GM21526 (cell line): ENCODE measurements at regions not wholly inside any gene's neighbourhood (a gene's known extent, or its start where the extent isn't known, plus 50 kb on each side); places are given as distances from the start of the nearest gene placed in this dataset.
"Not testable (repeated sequence)": the region's sequence is repeated elsewhere in the genome, so short reads cannot be mapped to it uniquely, and the experiment has no call there.

Source experiments
- ATAC-seq: cut with Tn5 transposase; IDR thresholded peaks from one replicate; pipeline ENCODE4 v1.9.1; 2021; ENCODE audit warnings: moderate library complexity; ENCODE audit not compliant: unreplicated experiment, low FRiP score

DNA sequence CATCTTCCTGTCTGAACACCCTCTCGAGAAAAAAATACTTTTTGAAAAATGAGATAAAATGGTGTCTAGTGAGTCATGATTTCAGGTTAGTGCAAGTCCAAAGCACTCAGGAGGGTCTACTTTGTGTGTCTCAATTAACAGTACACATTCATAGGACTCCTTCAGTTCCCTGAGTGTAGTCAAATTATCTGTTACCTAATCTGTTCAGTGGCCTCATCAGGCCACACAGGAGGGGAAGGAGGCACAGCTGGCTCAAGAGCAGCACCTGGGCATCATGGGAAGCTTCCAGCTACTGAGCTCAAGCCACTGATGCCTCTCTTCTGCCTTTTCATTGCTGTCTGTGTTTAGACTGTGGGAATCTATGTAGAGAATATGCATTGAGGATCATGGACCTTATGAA, 341.4 kb upstream of the SGO1 start:
- no peak for ATAC-seq

DNA sequence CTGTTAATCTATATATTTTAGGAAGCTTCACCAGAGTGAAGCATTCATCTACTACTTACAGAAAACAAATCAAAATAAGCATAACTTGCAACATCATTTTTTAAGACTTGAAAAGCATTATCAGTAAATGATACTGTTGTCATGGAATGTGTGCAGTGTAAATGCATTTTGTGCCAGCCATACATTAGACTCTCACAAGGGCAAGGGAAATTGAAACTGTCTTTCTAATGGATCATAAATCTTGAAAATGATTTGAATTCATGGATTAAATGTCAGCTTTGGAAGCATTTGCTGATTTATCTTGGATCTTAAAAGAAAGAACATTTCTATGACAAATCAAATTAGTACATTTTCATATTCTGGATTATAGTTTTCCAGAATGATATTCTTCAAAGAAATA, 338.3 kb upstream of the SGO1 start:
- ATAC-seq = no peak

DNA sequence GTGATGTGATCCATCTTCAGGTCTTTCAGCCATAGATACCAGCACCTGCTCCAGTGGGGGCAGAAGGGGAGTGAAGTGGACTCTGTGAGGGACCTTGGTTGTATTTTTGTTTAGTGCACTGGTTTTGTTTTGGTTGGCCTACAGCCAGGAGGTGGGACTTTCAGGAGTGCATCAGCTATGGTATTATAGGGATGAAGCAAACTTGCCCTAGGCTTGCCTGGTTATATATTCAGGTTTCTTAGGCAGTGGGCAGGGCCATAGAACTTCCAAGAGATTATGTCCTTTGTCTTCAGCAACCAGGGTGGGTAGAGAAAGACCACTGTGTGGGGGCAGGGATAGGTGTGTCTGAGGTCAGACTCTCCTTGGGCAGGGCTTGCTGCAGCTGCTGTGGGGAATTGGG, 337.3 kb upstream of the SGO1 start:
- ATAC-seq = no peak

- ATAC-seq = not testable (repeated sequence)
These were observed 331.3 kb upstream of the SGO1 start for GRCh38 chr3:20517316-20517715.

DNA sequence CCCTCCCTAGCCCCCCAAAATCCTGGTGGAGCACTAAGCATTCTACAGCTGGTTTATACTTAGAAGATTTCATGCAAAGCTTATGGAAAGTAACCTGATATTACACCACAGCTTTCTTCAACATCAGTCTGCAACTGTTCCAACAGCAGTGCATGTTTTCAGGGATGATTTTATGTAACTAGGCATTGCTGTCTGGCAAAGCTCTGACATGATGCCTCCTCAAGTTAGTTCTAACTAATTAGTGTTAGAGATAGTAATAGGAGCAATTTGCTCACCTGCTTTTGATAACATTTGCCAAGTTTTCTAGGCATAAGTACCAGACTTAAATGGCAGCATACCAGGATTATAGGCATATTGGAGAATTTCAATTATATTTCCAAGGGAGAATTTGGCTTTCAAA, 330.3 kb upstream of the SGO1 start:
- no peak for ATAC-seq

GRCh38 chr3:20515834-20516233, 329.8 kb upstream of the SGO1 start:
- ATAC-seq = no peak

- ATAC-seq = peak; percentile 94
These were observed 326.0 kb upstream of the SGO1 start for GRCh38 chr3:20511863-20512505.

DNA sequence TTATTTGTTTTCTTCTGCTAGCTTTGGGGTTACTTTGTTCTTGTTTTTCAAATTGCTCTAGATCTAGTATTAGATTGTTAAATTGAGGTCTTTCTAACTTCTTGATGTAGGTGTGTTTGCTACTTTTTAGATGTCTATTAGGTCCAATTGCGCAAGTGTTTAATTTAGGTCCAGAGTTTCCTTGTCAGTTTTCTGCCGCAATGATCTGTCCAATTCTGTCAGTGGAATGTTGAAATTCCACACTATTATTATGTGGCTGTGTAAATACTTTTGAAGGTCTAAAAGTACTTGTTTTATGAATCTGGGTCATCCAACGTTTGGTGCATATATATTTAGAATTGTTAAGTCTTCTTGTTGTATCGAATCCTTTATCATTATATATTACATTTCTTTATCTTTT, 324.4 kb upstream of the SGO1 start:
- ATAC-seq = no peak

DNA sequence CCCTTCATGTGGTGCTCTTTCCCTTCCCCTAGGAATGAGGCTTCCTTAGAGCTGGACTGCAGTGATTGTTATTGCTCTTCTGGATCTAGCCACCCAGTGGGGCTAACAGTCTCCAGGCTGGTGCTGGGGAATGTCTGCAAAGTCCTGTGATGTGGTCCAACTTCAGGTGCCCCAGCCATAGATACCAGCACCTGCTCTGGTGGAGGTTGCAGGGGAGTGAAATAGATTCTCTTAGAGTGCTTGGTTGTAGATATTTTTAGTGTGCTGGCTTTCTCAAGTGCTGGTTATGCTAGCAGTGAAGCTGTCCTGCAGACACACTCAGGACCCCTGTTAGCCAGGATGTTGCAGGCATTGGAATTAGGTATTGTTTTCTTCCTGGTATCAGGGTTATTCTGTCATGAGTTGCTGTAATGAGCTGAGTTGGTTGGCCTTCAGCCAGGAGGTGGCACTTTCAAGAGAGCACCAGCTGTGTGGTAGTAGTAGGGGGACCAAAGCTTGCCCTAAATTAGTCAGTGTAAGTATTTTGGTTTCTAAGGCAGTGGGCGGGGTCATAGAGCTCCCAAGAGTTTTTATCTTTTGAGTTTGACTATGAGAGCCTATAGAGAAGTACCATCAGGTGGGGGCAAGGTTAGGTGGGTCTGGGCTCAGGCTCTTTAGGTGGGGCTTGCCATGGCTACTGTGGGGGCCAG, 317.5 kb upstream of the SGO1 start:
- ATAC-seq = no peak

- no peak for ATAC-seq
These were observed 305.0 kb upstream of the SGO1 start for GRCh38 chr3:20490996-20491395.

GRCh38 chr3:20488151-20488550, 302.1 kb upstream of the SGO1 start:
- no peak for ATAC-seq

- no peak for ATAC-seq
These were observed 298.1 kb upstream of the SGO1 start for GRCh38 chr3:20484126-20484525.

- ATAC-seq = no peak
These were observed 296.3 kb upstream of the SGO1 start for GRCh38 chr3:20482350-20482749.

GRCh38 chr3:20480786-20481365, 294.9 kb upstream of the SGO1 start:
- no peak for ATAC-seq

- ATAC-seq = no peak
These were observed 292.4 kb upstream of the SGO1 start for GRCh38 chr3:20478436-20478835.

DNA sequence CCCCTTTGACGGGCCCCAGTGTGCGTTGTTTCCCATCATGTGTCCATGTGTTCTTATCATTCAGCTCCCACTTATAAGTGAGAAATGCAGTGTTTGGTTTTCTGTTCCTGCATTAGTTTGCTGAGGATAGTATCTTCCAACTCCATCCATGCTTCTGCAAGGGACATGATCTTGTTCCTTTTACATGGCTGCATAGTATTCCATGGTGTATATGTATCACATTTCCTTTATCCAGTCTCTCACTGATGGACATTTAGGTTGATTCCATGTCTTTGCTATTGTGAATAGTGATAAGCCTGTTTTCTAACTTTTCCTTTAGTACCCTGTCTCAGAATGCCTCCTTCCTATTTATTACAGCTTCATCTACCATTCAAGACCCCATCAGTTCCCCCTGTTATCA, 278.2 kb upstream of the SGO1 start:
- not testable (repeated sequence) for ATAC-seq

- ATAC-seq = no peak
These were observed 276.7 kb upstream of the SGO1 start for GRCh38 chr3:20462723-20463122.

GRCh38 chr3:20462226-20462625, 276.2 kb upstream of the SGO1 start:
- no peak for ATAC-seq

GRCh38 chr3:20458994-20459716, 273.1 kb upstream of the SGO1 start:
- ATAC-seq = no peak

DNA sequence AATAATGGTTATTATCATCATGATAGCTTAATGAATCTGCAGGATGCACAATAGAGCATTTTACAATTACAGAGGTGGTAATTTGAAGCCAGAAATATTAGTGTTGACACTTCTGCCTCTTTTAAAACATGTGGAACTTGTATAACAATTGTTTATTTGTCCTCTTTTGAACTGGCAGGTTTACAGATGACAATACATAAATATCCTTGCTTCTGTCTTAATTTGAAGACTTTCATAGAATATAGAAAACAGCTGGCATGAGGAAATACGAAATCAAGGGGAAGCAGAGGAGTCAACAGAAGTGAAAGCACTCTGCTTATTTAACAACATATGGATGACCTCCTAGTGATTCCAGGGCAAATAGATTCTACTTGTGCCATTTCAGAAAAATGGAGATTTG, 270.5 kb upstream of the SGO1 start:
- no peak for ATAC-seq

GRCh38 chr3:20451170-20451569, 265.2 kb upstream of the SGO1 start:
- no peak for ATAC-seq
